IMR-90 (cell line): ENCODE measurements at regions not wholly inside any gene's neighbourhood (a gene's known extent, or its start where the extent isn't known, plus 50 kb on each side); places are given as distances from the start of the nearest gene placed in this dataset.

Experiments used
- ATAC-seq: fragments of 200-7000 bp; cut with Tn5 transposase; 2 replicates; pipeline ENCODE4 v1.9.1; 2020; ENCODE audit warnings: low read depth, mild to moderate bottlenecking, moderate library complexity
- BruUV-seq: library from RNA; stranded (reverse); fragments of 400-500 nt; replicated peaks from 2 replicates; lab custom pipeline; 2021; lab: Mats Ljungman, UMichigan
- CTCF ChIA-PET: fragments of 300-600 bp; formaldehyde crosslinking; extraction: SDS; loops from one replicate; lab custom pipeline; 2021; ENCODE audit warnings: antibody characterized with exemption; lab: Yijun Ruan, JAX
- POLR2A ChIA-PET: fragments of 300-600 bp; sonication (Branson Sonifier 250); formaldehyde crosslinking; loops from one replicate; lab custom pipeline; 2022; ENCODE audit warnings: antibody characterized with exemption; ENCODE audit not compliant: unreplicated experiment; lab: Charles Lee
- DNase-seq: peaks from one replicate; pipeline ENCODE4 v3.0.0; 2013
- H2AFZ ChIP-seq: replicated peaks from 2 replicates; pipeline ENCODE3; 2013; ENCODE audit warnings: low read length, mild to moderate bottlenecking; ENCODE audit not compliant: poor library complexity
- H2AK5ac ChIP-seq: 2 replicates; pipeline ENCODE4 v1.6.1; 2013; ENCODE audit warnings: low read depth, low read length, inconsistent platforms
- H2AK9ac ChIP-seq: replicated peaks from 2 replicates; pipeline ENCODE3; 2013; ENCODE audit warnings: mild to moderate bottlenecking, low read depth, low read length, moderate library complexity; ENCODE audit not compliant: poor library complexity
- H2BK120ac ChIP-seq: 2 replicates; pipeline ENCODE4 v1.6.1; 2013; ENCODE audit warnings: low read depth, low read length, inconsistent platforms
- H2BK15ac ChIP-seq: 3 replicates; pipeline ENCODE4 v1.6.1; 2013; ENCODE audit warnings: low read depth, low read length, inconsistent platforms
- H2BK20ac ChIP-seq: 2 replicates; pipeline ENCODE4 v1.6.1; 2013; ENCODE audit warnings: low read depth, mild to moderate bottlenecking, inconsistent platforms, low read length, moderate library complexity
- H2BK5ac ChIP-seq: 2 replicates; pipeline ENCODE4 v1.6.1; 2013; ENCODE audit warnings: mild to moderate bottlenecking, low read depth, low read length, inconsistent platforms; ENCODE audit not compliant: poor library complexity, severe bottlenecking
- H3K14ac ChIP-seq: replicated peaks from 2 replicates; pipeline ENCODE4 v1.6.1; 2013; ENCODE audit warnings: low read depth, low read length, inconsistent platforms
- H3K18ac ChIP-seq: 2 replicates; pipeline ENCODE4 v1.6.1; 2013; ENCODE audit warnings: low read depth, low read length, control low read depth
- H3K23ac ChIP-seq: 2 replicates; pipeline ENCODE4 v1.6.1; 2013; ENCODE audit warnings: low read depth, low read length, inconsistent platforms
- H3K27ac ChIP-seq: 2 replicates; pipeline ENCODE4 v1.5.1; 2013; ENCODE audit warnings: mild to moderate bottlenecking, control low read depth, low read length; ENCODE audit not compliant: insufficient read depth
- H3K27me3 ChIP-seq: 2 replicates; pipeline ENCODE4 v1.6.1; 2013; ENCODE audit warnings: low read length; ENCODE audit not compliant: control insufficient read depth, insufficient read depth
- H3K36me3 ChIP-seq: 2 replicates; pipeline ENCODE4 v1.6.1; 2013; ENCODE audit warnings: low read length, mixed read lengths; ENCODE audit not compliant: control insufficient read depth, insufficient read depth
- H3K4ac ChIP-seq: 2 replicates; pipeline ENCODE4 v1.6.1; 2013; ENCODE audit warnings: low read depth, low read length, inconsistent platforms
- H3K4me1 ChIP-seq: 2 replicates; pipeline ENCODE4 v1.6.1; 2013; ENCODE audit warnings: low read length, mixed read lengths; ENCODE audit not compliant: control insufficient read depth, insufficient read depth
- H3K4me2 ChIP-seq: 2 replicates; pipeline ENCODE4 v1.6.1; 2013; ENCODE audit warnings: low read depth, mild to moderate bottlenecking, control low read depth, low read length, moderate library complexity
- H3K4me3 ChIP-seq: 2 replicates; pipeline ENCODE4 v1.5.1; 2013; ENCODE audit warnings: low read depth, mild to moderate bottlenecking, control low read depth, low read length, moderate library complexity; ENCODE audit not compliant: insufficient read depth
- H3K56ac ChIP-seq: 2 replicates; pipeline ENCODE4 v1.6.1; 2013; ENCODE audit warnings: low read length, inconsistent platforms; ENCODE audit not compliant: insufficient read depth; ENCODE audit errors: extremely low read depth
- H3K79me1 ChIP-seq, 2 experiments: 2 replicates each; pipeline ENCODE4 v1.6.1; 2013; ENCODE audit warnings: low read length in 2 of 2, inconsistent platforms in 1 of 2, low read depth in 1 of 2
- H3K9ac ChIP-seq: 2 replicates; pipeline ENCODE4 v1.6.1; 2013; ENCODE audit warnings: low read depth, low read length, control low read depth
- H3K9me1 ChIP-seq: 2 replicates; pipeline ENCODE4 v1.6.1; 2013; ENCODE audit warnings: low read length, inconsistent platforms; ENCODE audit not compliant: insufficient read depth
- H3K9me3 ChIP-seq: 2 replicates; pipeline ENCODE4 v1.6.1; 2013; ENCODE audit warnings: low read length; ENCODE audit not compliant: control insufficient read depth, insufficient read depth
- H4K20me1 ChIP-seq: 2 replicates; pipeline ENCODE4 v1.6.1; 2013; ENCODE audit warnings: low read length, inconsistent platforms; ENCODE audit not compliant: insufficient read depth
- H4K5ac ChIP-seq: 2 replicates; pipeline ENCODE4 v1.6.1; 2013; ENCODE audit warnings: mild to moderate bottlenecking, low read depth, low read length, control low read depth
- H4K8ac ChIP-seq, 2 experiments: 2 replicates each; pipeline ENCODE4 v1.6.1; 2013; ENCODE audit warnings: low read depth in 2 of 2, low read length in 2 of 2, control low read depth in 1 of 2, inconsistent platforms in 1 of 2
- H4K91ac ChIP-seq: 2 replicates; pipeline ENCODE4 v1.6.1; 2013; ENCODE audit warnings: low read depth, low read length, inconsistent platforms; ENCODE audit not compliant: insufficient read depth
- BHLHE40 ChIP-seq: fragments of 150-350 bp; IDR thresholded peaks from 2 replicates; pipeline ENCODE4 v1.6.1; 2016; ENCODE audit warnings: mild to moderate bottlenecking, low read depth, low read length
- CEBPB ChIP-seq: IDR thresholded peaks from 2 replicates; pipeline ENCODE4 v1.6.1; 2012; ENCODE audit warnings: low read depth, low read length, improper control_type of control experiment
- CHD1 ChIP-seq: IDR thresholded peaks from 2 replicates; pipeline ENCODE4 v1.6.1; 2012; ENCODE audit warnings: low read depth, low read length, improper control_type of control experiment
- FOS ChIP-seq: fragments of 150-350 bp; IDR thresholded peaks from 2 replicates; pipeline ENCODE4 v1.6.1; 2016; ENCODE audit warnings: low read depth, low read length
- MAFK ChIP-seq: IDR thresholded peaks from 2 replicates; pipeline ENCODE4 v1.6.1; 2012; ENCODE audit warnings: low read depth, low read length, improper control_type of control experiment
- MAZ ChIP-seq: IDR thresholded peaks from 2 replicates; pipeline ENCODE4 v1.6.1; 2012; ENCODE audit warnings: low read depth, mild to moderate bottlenecking, low read length, improper control_type of control experiment, moderate library complexity, borderline replicate concordance
- MXI1 ChIP-seq: IDR thresholded peaks from 2 replicates; pipeline ENCODE4 v1.6.1; 2012; ENCODE audit warnings: low read depth, mild to moderate bottlenecking, low read length, moderate library complexity, borderline replicate concordance
- NFE2L2 ChIP-seq: fragments of 150-350 bp; IDR thresholded peaks from 2 replicates; pipeline ENCODE4 v1.6.1; 2016; ENCODE audit warnings: low read depth, mild to moderate bottlenecking, low read length
- POLR2A ChIP-seq: IDR thresholded peaks from 2 replicates; pipeline ENCODE4 v1.6.1; 2012; ENCODE audit warnings: mild to moderate bottlenecking, low read depth, low read length
- RAD21 ChIP-seq: IDR thresholded peaks from 2 replicates; pipeline ENCODE4 v1.6.1; 2012; ENCODE audit warnings: low read length, improper control_type of control experiment
- RCOR1 ChIP-seq: IDR thresholded peaks from 2 replicates; pipeline ENCODE4 v1.6.1; 2012; ENCODE audit warnings: mild to moderate bottlenecking, low read length, improper control_type of control experiment; ENCODE audit not compliant: insufficient replicate concordance
- RFX5 ChIP-seq: IDR thresholded peaks from 2 replicates; pipeline ENCODE4 v1.8.0; 2012; ENCODE audit warnings: low read depth, mild to moderate bottlenecking, low read length, moderate library complexity
- SMC3 ChIP-seq: fragments of 150-350 bp; IDR thresholded peaks from 2 replicates; pipeline ENCODE4 v1.6.1; 2016; ENCODE audit warnings: low read depth, mild to moderate bottlenecking, antibody characterized with exemption, low read length, moderate library complexity
- WGBS, 2 experiments: methylation state at CpG; one replicate each; pipeline versions ENCODE4 v1.1.5 to v1.1.7; 2013; ENCODE audit warnings: missing lambda C conversion rate in 2 of 2; ENCODE audit not compliant: insufficient read length in 1 of 2; ENCODE audit errors: extremely low coverage in 2 of 2; 5-methylcytosine and 5-hydroxymethylcytosine counted together
- dilution Hi-C: fragments of 300-500 bp; cut with HindIII; formaldehyde crosslinking; loops from one replicate; pipeline ENCODE4 v1.14.3; 2018; ENCODE audit warnings: low sequenced_read_pairs; ENCODE audit not compliant: unreplicated experiment
- in situ Hi-C: fragments of 300-500 bp; cut with MboI; formaldehyde crosslinking; loops from 3 replicates; pipeline ENCODE4 v1.14.3; 2019; ENCODE audit warnings: low sequenced_read_pairs, inconsistent platforms, mixed read lengths
- intact Hi-C: fragments of 100-400 bp; cut with micrococcal nuclease; formaldehyde crosslinking; loops from 2 replicates; pipeline ENCODE4 v1.10.0; 2022
- TF ChIP-seq, protein P1 (sequence below): conservative IDR thresholded peaks from 2 replicates; pipeline ENCODE4 v1.5.1; 2012; ENCODE audit warnings: mild to moderate bottlenecking, low read depth, low read length, improper control_type of control experiment
- TF ChIP-seq, protein P2 (sequence below): fragments of 150-350 bp; IDR thresholded peaks from 2 replicates; pipeline ENCODE4 v1.6.1; 2017; ENCODE audit warnings: mild to moderate bottlenecking, antibody characterized with exemption, low read length, low read depth
- TF ChIP-seq, protein P3 (sequence below): fragments of 150-350 bp; IDR thresholded peaks from 2 replicates; pipeline ENCODE4 v1.6.1; 2016; ENCODE audit warnings: low read depth, mild to moderate bottlenecking, low read length, moderate library complexity, borderline replicate concordance

DNA sequence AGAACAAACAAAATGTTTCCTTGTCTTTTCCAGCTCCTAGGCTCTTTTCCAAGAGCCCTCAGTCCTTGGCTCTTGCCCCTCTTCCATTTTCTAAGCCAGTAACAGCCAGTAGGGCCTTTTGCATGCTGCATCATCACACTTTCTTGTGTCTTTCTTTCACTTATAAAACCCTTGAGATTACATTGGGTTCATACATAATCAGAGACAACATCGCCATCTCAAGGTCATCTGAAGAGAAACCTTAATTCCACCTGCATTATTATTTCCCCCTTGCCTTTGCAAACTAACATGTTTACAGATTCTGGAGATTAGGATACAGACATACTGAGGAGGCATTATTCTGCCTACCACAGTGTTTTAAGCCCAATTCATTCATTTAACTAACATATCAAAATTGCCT is 697.3 kb downstream of the TRIB2 start:
- CTCF ChIA-PET: no interaction called here
- Histone ChIP-seq H4K8ac (no peak overlapping the region), H2BK15ac (no peak overlapping the region), H3K79me1 (no peaks in the 10 kb centered on the region), H3K18ac (no peak overlapping the region), H3K56ac (no peak overlapping the region), H4K5ac (no peak overlapping the region), H3K23ac (no peak overlapping the region), H2AK9ac (no peak overlapping the region), H4K20me1 (no peaks in the 10 kb centered on the region), H2AK5ac (no peak overlapping the region), H2AFZ (no peak overlapping the region), H3K4me3 (no peak overlapping the region), H4K91ac (no peak overlapping the region), H3K27me3 (no peaks in the 10 kb centered on the region), H3K4me1 (no peaks in the 10 kb centered on the region), H3K9ac (no peak overlapping the region), H3K36me3 (no peaks in the 10 kb centered on the region), H2BK120ac (no peak overlapping the region), H2BK20ac (no peak overlapping the region), H3K4me2 (no peak overlapping the region), H3K27ac (no peak overlapping the region), H3K14ac (no peak overlapping the region), H3K9me1 (no peaks in the 10 kb centered on the region), H3K4ac (no peak overlapping the region), H2BK5ac (no peak overlapping the region), H3K9me3 (peaks cover 4% of the 10 kb centered on the region; the same call in 1 of the 2 replicates)
- DNase-seq (no peak), ATAC-seq (no peak)
- no TSS peak for BruUV-seq
- dilution Hi-C loops: no loop called here
- intact Hi-C loops: no loop called here
- POLR2A ChIA-PET: no interaction called here
- WGBS, 2 experiments: no CpG with 5 or more reads among the region's 1 CpG
- in situ Hi-C loops: no loop called here
- no peak for TF ChIP-seq MXI1
- TF ChIP-seq SMC3: no peak
- no peak for TF ChIP-seq FOS
- no peak for TF ChIP-seq MAFK
- TF ChIP-seq, protein P1, sequence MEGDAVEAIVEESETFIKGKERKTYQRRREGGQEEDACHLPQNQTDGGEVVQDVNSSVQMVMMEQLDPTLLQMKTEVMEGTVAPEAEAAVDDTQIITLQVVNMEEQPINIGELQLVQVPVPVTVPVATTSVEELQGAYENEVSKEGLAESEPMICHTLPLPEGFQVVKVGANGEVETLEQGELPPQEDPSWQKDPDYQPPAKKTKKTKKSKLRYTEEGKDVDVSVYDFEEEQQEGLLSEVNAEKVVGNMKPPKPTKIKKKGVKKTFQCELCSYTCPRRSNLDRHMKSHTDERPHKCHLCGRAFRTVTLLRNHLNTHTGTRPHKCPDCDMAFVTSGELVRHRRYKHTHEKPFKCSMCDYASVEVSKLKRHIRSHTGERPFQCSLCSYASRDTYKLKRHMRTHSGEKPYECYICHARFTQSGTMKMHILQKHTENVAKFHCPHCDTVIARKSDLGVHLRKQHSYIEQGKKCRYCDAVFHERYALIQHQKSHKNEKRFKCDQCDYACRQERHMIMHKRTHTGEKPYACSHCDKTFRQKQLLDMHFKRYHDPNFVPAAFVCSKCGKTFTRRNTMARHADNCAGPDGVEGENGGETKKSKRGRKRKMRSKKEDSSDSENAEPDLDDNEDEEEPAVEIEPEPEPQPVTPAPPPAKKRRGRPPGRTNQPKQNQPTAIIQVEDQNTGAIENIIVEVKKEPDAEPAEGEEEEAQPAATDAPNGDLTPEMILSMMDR: no peak
- TF ChIP-seq, protein P2, sequence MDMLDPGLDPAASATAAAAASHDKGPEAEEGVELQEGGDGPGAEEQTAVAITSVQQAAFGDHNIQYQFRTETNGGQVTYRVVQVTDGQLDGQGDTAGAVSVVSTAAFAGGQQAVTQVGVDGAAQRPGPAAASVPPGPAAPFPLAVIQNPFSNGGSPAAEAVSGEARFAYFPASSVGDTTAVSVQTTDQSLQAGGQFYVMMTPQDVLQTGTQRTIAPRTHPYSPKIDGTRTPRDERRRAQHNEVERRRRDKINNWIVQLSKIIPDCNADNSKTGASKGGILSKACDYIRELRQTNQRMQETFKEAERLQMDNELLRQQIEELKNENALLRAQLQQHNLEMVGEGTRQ: no peak
- TF ChIP-seq NFE2L2: no peak
- no peak for TF ChIP-seq RCOR1
- no peak for TF ChIP-seq BHLHE40
- no peak for TF ChIP-seq MAZ
- TF ChIP-seq RAD21: no peak
- no peak for TF ChIP-seq POLR2A
- no peak for TF ChIP-seq RFX5
- no peak for TF ChIP-seq CEBPB
- TF ChIP-seq, protein P3, sequence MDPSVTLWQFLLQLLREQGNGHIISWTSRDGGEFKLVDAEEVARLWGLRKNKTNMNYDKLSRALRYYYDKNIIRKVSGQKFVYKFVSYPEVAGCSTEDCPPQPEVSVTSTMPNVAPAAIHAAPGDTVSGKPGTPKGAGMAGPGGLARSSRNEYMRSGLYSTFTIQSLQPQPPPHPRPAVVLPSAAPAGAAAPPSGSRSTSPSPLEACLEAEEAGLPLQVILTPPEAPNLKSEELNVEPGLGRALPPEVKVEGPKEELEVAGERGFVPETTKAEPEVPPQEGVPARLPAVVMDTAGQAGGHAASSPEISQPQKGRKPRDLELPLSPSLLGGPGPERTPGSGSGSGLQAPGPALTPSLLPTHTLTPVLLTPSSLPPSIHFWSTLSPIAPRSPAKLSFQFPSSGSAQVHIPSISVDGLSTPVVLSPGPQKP: no peak
- TF ChIP-seq CHD1: no peak
